Glutamatergic neuron (in vitro differentiated cells): ENCODE measurements at regions not wholly inside any gene's neighbourhood (a gene's known extent, or its start where the extent isn't known, plus 50 kb on each side); places are given as distances from the start of the nearest gene placed in this dataset.

Experiments
- DNase-seq: peaks from one replicate; pipeline ENCODE4 v3.0.0; 2022
- H3K27ac Mint-ChIP-seq: one replicate; pipeline ENCODE4 v1.8.0; 2020; ENCODE audit warnings: mild to moderate bottlenecking, mixed read lengths, inconsistent platforms; ENCODE audit not compliant: unreplicated experiment
- H3K27me3 Mint-ChIP-seq: one replicate; pipeline ENCODE4 v1.8.0; 2020; ENCODE audit warnings: mild to moderate bottlenecking, moderate library complexity, mixed read lengths, inconsistent platforms; ENCODE audit not compliant: unreplicated experiment
- H3K36me3 Mint-ChIP-seq: one replicate; pipeline ENCODE4 v1.8.0; 2020; ENCODE audit warnings: mild to moderate bottlenecking, mixed read lengths, inconsistent platforms; ENCODE audit not compliant: unreplicated experiment
- H3K4me1 Mint-ChIP-seq: one replicate; pipeline ENCODE4 v1.8.0; 2020; ENCODE audit warnings: mild to moderate bottlenecking, low read depth, mixed read lengths, inconsistent platforms; ENCODE audit not compliant: unreplicated experiment
- H3K4me3 Mint-ChIP-seq: one replicate; pipeline ENCODE4 v1.8.0; 2020; ENCODE audit warnings: mild to moderate bottlenecking, mixed read lengths, inconsistent platforms; ENCODE audit not compliant: unreplicated experiment
- H3K9me3 Mint-ChIP-seq: one replicate; pipeline ENCODE4 v1.8.0; 2020; ENCODE audit warnings: mild to moderate bottlenecking, moderate library complexity, mixed read lengths, inconsistent platforms; ENCODE audit not compliant: unreplicated experiment
- TF ChIP-seq, protein P1 (sequence below): fragments of 200-600 bp; sonication (generic); IDR thresholded peaks from one replicate; pipeline ENCODE4 v1.5.0; 2021; ENCODE audit not compliant: partially characterized antibody, unreplicated experiment

DNA sequence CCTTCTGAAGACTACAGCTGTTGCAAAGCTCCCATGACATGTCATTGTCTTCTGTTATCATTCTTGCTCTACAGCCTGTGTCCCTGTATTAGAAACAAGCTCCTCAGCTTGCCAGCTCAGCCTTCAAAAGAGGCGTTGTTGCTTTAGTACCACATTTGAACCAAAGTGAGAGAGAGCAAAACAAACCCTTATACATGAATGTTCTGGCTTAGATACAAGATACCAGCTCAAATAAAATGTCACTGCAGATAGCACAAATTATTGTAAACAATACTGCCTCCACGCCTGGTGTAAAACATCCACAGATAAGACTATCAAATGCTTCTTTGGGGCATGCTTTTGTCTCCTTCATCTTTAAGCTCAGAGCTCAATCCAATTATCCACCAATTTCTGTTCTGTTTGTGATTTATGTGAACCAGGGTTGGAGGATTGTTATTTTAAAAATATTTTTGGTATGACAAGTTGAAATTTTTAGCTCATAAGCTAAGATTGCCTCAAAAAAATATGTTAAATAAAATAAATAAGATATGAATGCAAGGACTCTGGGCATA lies 403.6 kb upstream of the CDIN1 start:
- Mint-ChIP-seq H3K36me3 (no peaks in the 10 kb centered on the region), H3K4me3 (no peak overlapping the region), H3K27me3 (no peaks in the 10 kb centered on the region), H3K4me1 (peaks cover 16% of the 10 kb centered on the region), H3K9me3 (no peaks in the 10 kb centered on the region), H3K27ac (no peak overlapping the region)
- no peak for DNase-seq
- TF ChIP-seq, protein P1, sequence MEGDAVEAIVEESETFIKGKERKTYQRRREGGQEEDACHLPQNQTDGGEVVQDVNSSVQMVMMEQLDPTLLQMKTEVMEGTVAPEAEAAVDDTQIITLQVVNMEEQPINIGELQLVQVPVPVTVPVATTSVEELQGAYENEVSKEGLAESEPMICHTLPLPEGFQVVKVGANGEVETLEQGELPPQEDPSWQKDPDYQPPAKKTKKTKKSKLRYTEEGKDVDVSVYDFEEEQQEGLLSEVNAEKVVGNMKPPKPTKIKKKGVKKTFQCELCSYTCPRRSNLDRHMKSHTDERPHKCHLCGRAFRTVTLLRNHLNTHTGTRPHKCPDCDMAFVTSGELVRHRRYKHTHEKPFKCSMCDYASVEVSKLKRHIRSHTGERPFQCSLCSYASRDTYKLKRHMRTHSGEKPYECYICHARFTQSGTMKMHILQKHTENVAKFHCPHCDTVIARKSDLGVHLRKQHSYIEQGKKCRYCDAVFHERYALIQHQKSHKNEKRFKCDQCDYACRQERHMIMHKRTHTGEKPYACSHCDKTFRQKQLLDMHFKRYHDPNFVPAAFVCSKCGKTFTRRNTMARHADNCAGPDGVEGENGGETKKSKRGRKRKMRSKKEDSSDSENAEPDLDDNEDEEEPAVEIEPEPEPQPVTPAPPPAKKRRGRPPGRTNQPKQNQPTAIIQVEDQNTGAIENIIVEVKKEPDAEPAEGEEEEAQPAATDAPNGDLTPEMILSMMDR: no peak

- peaks cover 16% of the 10 kb centered on the region for H3K4me1 Mint-ChIP-seq
- H3K4me3 Mint-ChIP-seq: no peak overlapping the region
- DNase-seq: no peak
- TF ChIP-seq, protein P1: no peak
- H3K27me3 Mint-ChIP-seq: no peaks in the 10 kb centered on the region
- H3K9me3 Mint-ChIP-seq: no peaks in the 10 kb centered on the region
- no peaks in the 10 kb centered on the region for H3K36me3 Mint-ChIP-seq
- peak overlapping the region; percentile 19 for H3K27ac Mint-ChIP-seq
Observed at GRCh38 chr15:36177590-36178302, 401.7 kb upstream of the CDIN1 start.

GRCh38 chr15:36178303-36178633 lies 401.2 kb upstream of the CDIN1 start:
- H3K27ac Mint-ChIP-seq: peak overlapping the region; percentile 19
- no peaks in the 10 kb centered on the region for H3K27me3 Mint-ChIP-seq
- no peak overlapping the region for H3K4me3 Mint-ChIP-seq
- H3K9me3 Mint-ChIP-seq: no peaks in the 10 kb centered on the region
- H3K36me3 Mint-ChIP-seq: no peaks in the 10 kb centered on the region
- H3K4me1 Mint-ChIP-seq: peaks cover 16% of the 10 kb centered on the region
- TF ChIP-seq, protein P1: no peak
- no peak for DNase-seq

DNA sequence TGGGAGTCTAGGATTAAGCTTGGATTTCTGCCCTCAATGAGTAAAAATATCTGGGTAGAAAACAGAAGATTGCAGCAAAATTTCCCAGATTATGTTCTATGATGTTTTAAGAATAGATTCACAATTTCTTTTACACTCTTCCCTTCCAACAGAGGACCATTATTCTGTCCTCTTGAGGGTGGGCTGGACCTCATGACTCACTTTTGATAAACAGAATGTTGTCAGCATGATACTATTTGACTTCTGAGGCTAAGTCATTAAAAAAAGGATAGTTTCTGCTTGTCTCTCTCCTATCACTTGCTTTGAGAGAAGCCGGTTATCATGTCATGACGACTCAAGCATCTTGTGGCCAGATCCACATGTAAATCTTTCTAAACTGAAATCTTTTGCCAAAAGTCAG lies 396.2 kb upstream of the CDIN1 start:
- no peaks in the 10 kb centered on the region for H3K9me3 Mint-ChIP-seq
- no peaks in the 10 kb centered on the region for H3K36me3 Mint-ChIP-seq
- H3K27ac Mint-ChIP-seq: no peak overlapping the region
- TF ChIP-seq, protein P1: no peak
- peaks cover 3% of the 10 kb centered on the region for H3K4me1 Mint-ChIP-seq
- H3K4me3 Mint-ChIP-seq: no peak overlapping the region
- no peaks in the 10 kb centered on the region for H3K27me3 Mint-ChIP-seq
- no peak for DNase-seq

DNA sequence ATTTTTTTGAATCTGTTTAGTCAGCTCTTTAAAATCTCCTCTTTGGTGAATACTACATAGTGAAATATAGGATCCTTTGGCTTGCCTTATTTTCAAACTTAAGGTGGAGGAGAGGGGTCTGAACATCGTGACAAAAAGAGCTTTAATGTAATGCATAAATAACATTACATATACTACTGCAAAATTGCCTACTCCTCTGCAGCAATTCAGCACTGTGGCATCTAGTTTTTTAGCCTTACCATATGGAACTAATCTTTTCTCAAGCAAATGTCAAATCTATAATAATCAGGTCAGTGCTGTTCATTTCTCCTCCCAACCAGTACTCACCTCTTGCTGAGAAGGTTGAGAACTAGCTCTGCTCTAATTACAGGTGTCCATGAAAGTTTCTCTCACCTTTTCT lies 394.0 kb upstream of the CDIN1 start:
- Mint-ChIP-seq H3K27ac (no peak overlapping the region), H3K4me3 (no peak overlapping the region), H3K4me1 (no peaks in the 10 kb centered on the region), H3K36me3 (no peaks in the 10 kb centered on the region), H3K27me3 (no peaks in the 10 kb centered on the region), H3K9me3 (no peaks in the 10 kb centered on the region)
- TF ChIP-seq, protein P1: no peak
- no peak for DNase-seq
